IPS-11a (cell line): ENCODE measurements at regions not wholly inside any gene's neighbourhood (a gene's known extent, or its start where the extent isn't known, plus 50 kb on each side); places are given as distances from the start of the nearest gene placed in this dataset.
"Not testable (repeated sequence)": the region's sequence is repeated elsewhere in the genome, so short reads cannot be mapped to it uniquely, and the experiment has no call there.

Experiments
- H3K4me3 ChIP-seq: one replicate; pipeline ENCODE4 v1.5.1; 2013; ENCODE audit warnings: low read depth, low read length, control low read depth

- no peak overlapping the region for H3K4me3 ChIP-seq
Observed at GRCh38 chr16:5951486-5951885, 853.9 kb upstream of the EEF2KMT start.

- H3K4me3 ChIP-seq, result no peak overlapping the region
Observed at GRCh38 chr16:5944971-5945370, 847.4 kb upstream of the EEF2KMT start.

GRCh38 chr16:5938607-5939006 is 841.0 kb upstream of the EEF2KMT start:
- H3K4me3 ChIP-seq, result no peak overlapping the region

GRCh38 chr16:5932906-5933305 is 835.3 kb upstream of the EEF2KMT start:
- H3K4me3 ChIP-seq, result no peak overlapping the region

GRCh38 chr16:5928476-5929065 is 831.0 kb upstream of the EEF2KMT start:
- H3K4me3 ChIP-seq, result no peak overlapping the region

- H3K4me3 ChIP-seq, result no peak overlapping the region
Observed at GRCh38 chr16:5925850-5926249, 828.3 kb upstream of the EEF2KMT start.

GRCh38 chr16:5922686-5923085 is 825.1 kb upstream of the EEF2KMT start:
- H3K4me3 ChIP-seq, result no peak overlapping the region

- no peak overlapping the region for H3K4me3 ChIP-seq
Observed at GRCh38 chr16:5918567-5919130, 821.1 kb upstream of the EEF2KMT start.

- H3K4me3 ChIP-seq, result no peak overlapping the region
Observed at GRCh38 chr16:5917436-5918195, 820.0 kb upstream of the EEF2KMT start.

- H3K4me3 ChIP-seq, result no peak overlapping the region
Observed at GRCh38 chr16:5916711-5917191, 819.2 kb upstream of the EEF2KMT start.

GRCh38 chr16:5911241-5911640 is 813.6 kb upstream of the EEF2KMT start:
- no peak overlapping the region for H3K4me3 ChIP-seq

- H3K4me3 ChIP-seq, result not testable (repeated sequence)
Observed at GRCh38 chr16:5909556-5909955, 812.0 kb upstream of the EEF2KMT start.

- no peak overlapping the region for H3K4me3 ChIP-seq
Observed at GRCh38 chr16:5907544-5907943, 809.9 kb upstream of the EEF2KMT start.

- no peak overlapping the region for H3K4me3 ChIP-seq
Observed at GRCh38 chr16:5906351-5906750, 808.8 kb upstream of the EEF2KMT start.

- no peak overlapping the region for H3K4me3 ChIP-seq
Observed at GRCh38 chr16:5905935-5906334, 808.3 kb upstream of the EEF2KMT start.

GRCh38 chr16:5903832-5904231 is 806.2 kb upstream of the EEF2KMT start:
- H3K4me3 ChIP-seq, result no peak overlapping the region

- no peak overlapping the region for H3K4me3 ChIP-seq
Observed at GRCh38 chr16:5903153-5903552, 805.6 kb upstream of the EEF2KMT start.

- no peak overlapping the region for H3K4me3 ChIP-seq
Observed at GRCh38 chr16:5900046-5900445, 802.5 kb upstream of the EEF2KMT start.

- H3K4me3 ChIP-seq, result no peak overlapping the region
Observed at GRCh38 chr16:5895976-5896375, 798.4 kb upstream of the EEF2KMT start.

- H3K4me3 ChIP-seq, result no peak overlapping the region
Observed at GRCh38 chr16:5895137-5895536, 797.5 kb upstream of the EEF2KMT start.

- no peak overlapping the region for H3K4me3 ChIP-seq
Observed at GRCh38 chr16:5891296-5891695, 793.7 kb upstream of the EEF2KMT start.

- no peak overlapping the region for H3K4me3 ChIP-seq
Observed at GRCh38 chr16:5885521-5885920, 787.9 kb upstream of the EEF2KMT start.
